Osteoblast (primary cell): ENCODE measurements at regions not wholly inside any gene's neighbourhood (a gene's known extent, or its start where the extent isn't known, plus 50 kb on each side); places are given as distances from the start of the nearest gene placed in this dataset.

ENCODE experiments used
- DNase-seq: peaks from one replicate; pipeline ENCODE4 v3.0.0; 2011; ENCODE audit warnings: low spot score, mixed read lengths; ENCODE audit not compliant: insufficient read length; ENCODE audit errors: missing footprints
- H2AFZ ChIP-seq: 2 replicates; pipeline ENCODE4 v1.6.0; 2011; ENCODE audit warnings: mild to moderate bottlenecking, low read length
- H3K27ac ChIP-seq: 2 replicates; pipeline ENCODE4 v1.5.1; 2011; ENCODE audit warnings: mild to moderate bottlenecking, low read depth, low read length, moderate library complexity
- H3K27me3 ChIP-seq: 2 replicates; pipeline ENCODE4 v1.6.0; 2012; ENCODE audit warnings: mild to moderate bottlenecking, control low read depth, inconsistent platforms, low read length, moderate library complexity; ENCODE audit not compliant: insufficient read depth
- H3K36me3 ChIP-seq: 2 replicates; pipeline ENCODE4 v1.5.1; 2011; ENCODE audit warnings: mild to moderate bottlenecking, low read length, control low read depth, moderate library complexity; ENCODE audit not compliant: insufficient read depth
- H3K4me1 ChIP-seq: 2 replicates; pipeline ENCODE4 v1.5.1; 2011; ENCODE audit warnings: mild to moderate bottlenecking, low read length, control low read depth, moderate library complexity; ENCODE audit not compliant: insufficient read depth
- H3K4me2 ChIP-seq: 2 replicates; pipeline ENCODE4 v1.6.0; 2011; ENCODE audit warnings: mild to moderate bottlenecking, low read length; ENCODE audit not compliant: insufficient read depth
- H3K4me3 ChIP-seq: fragments of 200-600 bp; sonication (generic); 3 replicates; pipeline ENCODE4 v1.5.1; 2012; ENCODE audit warnings: mild to moderate bottlenecking, low read length, inconsistent platforms; ENCODE audit not compliant: insufficient read depth
- H3K79me2 ChIP-seq: 2 replicates; pipeline ENCODE4 v1.6.0; 2012; ENCODE audit warnings: mild to moderate bottlenecking, low read length, control low read depth, inconsistent platforms; ENCODE audit not compliant: insufficient read depth
- H3K9me3 ChIP-seq: 2 replicates; pipeline ENCODE4 v1.5.1; 2011; ENCODE audit warnings: low read depth, low read length, control low read depth
- H4K20me1 ChIP-seq: 2 replicates; pipeline ENCODE4 v1.6.0; 2012; ENCODE audit warnings: mild to moderate bottlenecking, low read length, control low read depth; ENCODE audit not compliant: insufficient read depth
- CTCF ChIP-seq: IDR thresholded peaks from 2 replicates; pipeline ENCODE4 v1.5.1; 2011; ENCODE audit warnings: mild to moderate bottlenecking, low read depth, low read length, moderate library complexity; ENCODE audit errors: extremely low read depth

DNA sequence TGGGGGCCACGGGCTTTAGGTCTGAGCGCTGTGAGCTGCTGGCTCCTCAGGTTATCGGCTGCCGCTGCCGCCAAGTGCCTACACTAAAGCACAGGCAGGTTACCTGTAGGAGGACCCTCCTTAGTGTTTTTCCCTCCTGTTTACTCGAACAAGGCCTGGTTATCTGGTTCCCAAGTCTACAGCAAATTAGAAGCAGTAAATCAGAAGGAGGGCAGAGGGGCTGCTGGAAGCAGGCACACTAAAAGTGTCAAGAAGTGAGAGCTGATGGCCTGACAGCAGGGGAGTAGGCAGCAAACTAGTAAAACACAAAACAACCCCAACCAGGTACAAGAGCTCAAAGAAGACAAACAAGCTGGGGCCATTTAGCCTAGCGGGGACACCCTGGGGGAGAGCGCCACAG lies 125.0 kb upstream of the PJA1 start:
- Histone ChIP-seq H4K20me1 (peaks cover 5% of the 10 kb centered on the region), H3K79me2 (no peaks in the 10 kb centered on the region), H3K4me1 (no peaks in the 10 kb centered on the region), H3K9me3 (no peaks in the 10 kb centered on the region), H3K36me3 (no peaks in the 10 kb centered on the region), H3K27ac (no peak overlapping the region), H2AFZ (no peak overlapping the region), H3K4me3 (no peak overlapping the region), H3K27me3 (peaks cover 31% of the 10 kb centered on the region), H3K4me2 (no peak overlapping the region)
- DNase-seq: no peak
- no peak for TF ChIP-seq CTCF

GRCh38 chrX:69289793-69290123 lies 124.5 kb upstream of the PJA1 start:
- TF ChIP-seq CTCF: no peak
- Histone ChIP-seq H3K4me1 (no peaks in the 10 kb centered on the region), H2AFZ (no peak overlapping the region), H3K4me3 (no peak overlapping the region), H3K4me2 (no peak overlapping the region), H3K27me3 (peaks cover 27% of the 10 kb centered on the region), H3K27ac (no peak overlapping the region), H3K79me2 (no peaks in the 10 kb centered on the region), H3K36me3 (no peaks in the 10 kb centered on the region), H3K9me3 (no peaks in the 10 kb centered on the region), H4K20me1 (peaks cover 9% of the 10 kb centered on the region)
- DNase-seq: no peak

DNA sequence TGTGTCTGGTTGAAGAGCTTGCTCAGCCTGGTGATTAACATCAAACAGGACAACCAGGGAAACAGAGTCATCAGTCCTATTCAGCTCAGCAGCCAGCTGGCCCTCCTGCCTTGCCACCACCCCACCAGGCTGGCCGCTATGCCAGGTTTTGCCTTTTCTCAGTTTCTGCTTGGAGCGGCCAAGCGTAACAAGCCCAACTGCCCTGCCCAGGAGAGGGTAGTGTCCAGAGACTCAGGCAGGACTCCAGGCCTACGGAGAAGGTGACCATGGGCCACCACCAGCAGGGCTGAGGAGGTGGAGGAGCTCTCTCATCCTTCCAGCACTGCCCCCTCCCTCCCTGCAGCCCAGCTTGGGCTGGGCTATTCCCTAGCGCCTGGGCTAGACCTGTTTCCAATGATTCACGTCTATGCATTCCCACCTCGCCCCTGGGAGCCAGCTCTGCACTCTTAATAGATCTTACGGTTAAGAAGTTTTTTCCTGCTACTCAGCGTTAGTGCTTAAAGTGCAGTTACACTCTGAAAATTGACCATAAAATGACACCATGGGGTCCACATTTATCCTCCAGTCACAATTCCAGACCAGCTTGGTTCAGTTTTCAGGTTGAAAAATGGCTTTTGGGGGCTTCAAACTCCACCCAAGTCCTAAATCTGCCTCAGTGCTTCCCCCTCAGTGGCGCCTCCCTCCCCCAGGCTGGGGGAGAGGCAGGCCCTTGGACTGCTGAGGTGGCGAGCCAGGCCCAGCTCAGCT lies 124.0 kb upstream of the PJA1 start:
- no peaks in the 10 kb centered on the region for H3K9me3 ChIP-seq
- no peak overlapping the region for H3K4me3 ChIP-seq
- no peak overlapping the region for H3K27ac ChIP-seq
- no peaks in the 10 kb centered on the region for H3K4me1 ChIP-seq
- H3K4me2 ChIP-seq: no peak overlapping the region
- H3K79me2 ChIP-seq: no peaks in the 10 kb centered on the region
- H3K36me3 ChIP-seq: no peaks in the 10 kb centered on the region
- no peak for DNase-seq
- H4K20me1 ChIP-seq: peaks cover 11% of the 10 kb centered on the region
- peaks cover 27% of the 10 kb centered on the region for H3K27me3 ChIP-seq
- no peak overlapping the region for H2AFZ ChIP-seq
- no peak for TF ChIP-seq CTCF

- Histone ChIP-seq H3K27ac (no peak overlapping the region), H3K4me3 (no peak overlapping the region), H2AFZ (no peak overlapping the region), H3K36me3 (no peaks in the 10 kb centered on the region), H3K79me2 (no peaks in the 10 kb centered on the region), H4K20me1 (peaks cover 11% of the 10 kb centered on the region), H3K4me1 (no peaks in the 10 kb centered on the region), H3K9me3 (no peaks in the 10 kb centered on the region), H3K4me2 (no peak overlapping the region), H3K27me3 (peaks cover 38% of the 10 kb centered on the region)
- DNase-seq: peak; percentile 38
- no peak for TF ChIP-seq CTCF
These were observed 121.8 kb upstream of the PJA1 start for GRCh38 chrX:69287095-69287494.
